Pancreas (tissue), 10 donors: ENCODE measurements at regions not wholly inside any gene's neighbourhood (a gene's known extent, or its start where the extent isn't known, plus 50 kb on each side); places are given as distances from the start of the nearest gene placed in this dataset.
"Not testable (repeated sequence)": the region's sequence is repeated elsewhere in the genome, so short reads cannot be mapped to it uniquely, and the experiment has no call there.

ENCODE experiments used
- ATAC-seq, 4 donors: fragments of 200-7000 bp; cut with Tn5 transposase; one replicate each; pipeline versions ENCODE4 v1.8.0 to v1.9.1; 2020; ENCODE audit warnings: mild to moderate bottlenecking in 4 of 4, moderate library complexity in 4 of 4
- DNase-seq, 6 donors: peaks; one replicate each; pipeline ENCODE4 v3.0.0-alpha.2; 2020
- FAIRE-seq: peaks from 2 replicates; lab custom pipeline; 2012; peaks lifted over from hg19 to GRCh38; lab: Jason Lieb, UNC
- H3K27ac ChIP-seq, 4 donors: fragments of 200-600 bp; sonication (generic); 1 replicate in 3 of 4; 2 replicates in 1 of 4; pipeline versions ENCODE4 v1.5.0 to v1.8.0; 2020
- H3K27me3 ChIP-seq, 4 donors: fragments of 200-600 bp; one replicate each; pipeline ENCODE4 v1.8.0; 2021
- H3K36me3 ChIP-seq, 3 donors: fragments of 200-600 bp; sonication (generic) in 1 of 3; one replicate each; pipeline versions ENCODE4 v1.5.0 to v1.8.0; 2020 to 2021
- H3K4me1 ChIP-seq, 3 donors: fragments of 200-600 bp; one replicate each; pipeline ENCODE4 v1.8.0; 2021
- H3K4me3 ChIP-seq, 4 donors: fragments of 200-600 bp; sonication (generic) in 2 of 4; one replicate each; pipeline versions ENCODE4 v1.5.0 to v1.8.0; 2020 to 2021
- H3K9me3 ChIP-seq, 4 donors: fragments of 200-600 bp; one replicate each; pipeline ENCODE4 v1.8.0; 2021
- WGBS, 2 donors: extraction: QIAGEN DNeasy Blood & Tissue Kit; methylation state at CpG; one replicate each; pipeline ENCODE4 v1.1.7; 2013; 5-methylcytosine and 5-hydroxymethylcytosine counted together
- intact Hi-C, 3 donors: fragments of 100-400 bp; cut with DNase I; formaldehyde crosslinking; loops; one replicate each; pipeline versions ENCODE4 v1.11.1 to v1.14.2; 2022
- TF ChIP-seq, protein P1 (sequence below), 4 donors: fragments of 200-600 bp; sonication (generic) in 3 of 4; IDR thresholded peaks; one replicate each; pipeline versions ENCODE4 v1.5.0 to v1.8.0; 2021; ENCODE audit warnings: antibody characterized with exemption in 4 of 4
- donor health status: healthy with polysubstance abuse.
- donor health status: DM: no; HTN: no; CAD: no; lungs with moderate emphysema.
- donor health status: DM: no; HTN: no; CAD: no.
- donor health status: control.
- donor health status: control.
- donor health status: Bipolar disorder and iron deficiency.
- donor health status: DM: yes; HTN: yes; CAD: no.
- donor health status: DM: no; HTN: no; CAD: no.
- donor health status: DM: no; HTN: no; CAD: no.
- donor health status: DM: yes; HTN: yes; CAD: no.

DNA sequence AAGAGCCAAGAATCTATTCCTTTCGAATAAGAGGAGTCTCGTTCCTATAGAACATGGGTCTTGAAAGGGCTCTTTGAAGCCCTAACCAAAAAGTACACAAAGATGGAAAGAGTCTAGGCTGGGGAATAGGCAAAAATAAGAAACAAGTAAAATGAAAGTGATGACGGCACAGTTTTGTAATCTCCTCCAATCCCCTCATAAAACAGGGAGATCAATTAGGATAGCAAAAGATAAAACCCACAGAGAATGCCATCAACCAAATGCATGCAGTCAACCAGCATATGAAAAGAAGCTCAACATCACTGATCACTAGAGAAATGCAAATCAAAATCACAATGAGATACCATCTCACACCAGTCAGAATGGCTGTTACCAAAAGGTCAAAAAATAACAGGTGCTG lies 122.4 kb upstream of the LSM14A start:
- no peak for DNase-seq
- no peaks in the 10 kb centered on the region for H3K36me3 ChIP-seq
- H3K27ac ChIP-seq = no peak overlapping the region
- TF ChIP-seq, protein P1, sequence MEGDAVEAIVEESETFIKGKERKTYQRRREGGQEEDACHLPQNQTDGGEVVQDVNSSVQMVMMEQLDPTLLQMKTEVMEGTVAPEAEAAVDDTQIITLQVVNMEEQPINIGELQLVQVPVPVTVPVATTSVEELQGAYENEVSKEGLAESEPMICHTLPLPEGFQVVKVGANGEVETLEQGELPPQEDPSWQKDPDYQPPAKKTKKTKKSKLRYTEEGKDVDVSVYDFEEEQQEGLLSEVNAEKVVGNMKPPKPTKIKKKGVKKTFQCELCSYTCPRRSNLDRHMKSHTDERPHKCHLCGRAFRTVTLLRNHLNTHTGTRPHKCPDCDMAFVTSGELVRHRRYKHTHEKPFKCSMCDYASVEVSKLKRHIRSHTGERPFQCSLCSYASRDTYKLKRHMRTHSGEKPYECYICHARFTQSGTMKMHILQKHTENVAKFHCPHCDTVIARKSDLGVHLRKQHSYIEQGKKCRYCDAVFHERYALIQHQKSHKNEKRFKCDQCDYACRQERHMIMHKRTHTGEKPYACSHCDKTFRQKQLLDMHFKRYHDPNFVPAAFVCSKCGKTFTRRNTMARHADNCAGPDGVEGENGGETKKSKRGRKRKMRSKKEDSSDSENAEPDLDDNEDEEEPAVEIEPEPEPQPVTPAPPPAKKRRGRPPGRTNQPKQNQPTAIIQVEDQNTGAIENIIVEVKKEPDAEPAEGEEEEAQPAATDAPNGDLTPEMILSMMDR (IDR thresholded peaks at IDR 0.05) = no peak
- intact Hi-C loops = loop anchor here in 2 of 3 donors (10.0 kb wide), 2 partner anchors 45 to 95 kb away; no protein-coding TSS in a partner anchor
- H3K9me3 ChIP-seq = no peaks in the 10 kb centered on the region
- ATAC-seq = no peak
- FAIRE-seq = no peak
- no peak overlapping the region for H3K4me3 ChIP-seq
- 58 to 74% methylated on average over 3 of the region's 3 CpGs for WGBS, 2 donors
- H3K27me3 ChIP-seq = no peaks in the 10 kb centered on the region
- H3K4me1 ChIP-seq = no peaks in the 10 kb centered on the region

DNA sequence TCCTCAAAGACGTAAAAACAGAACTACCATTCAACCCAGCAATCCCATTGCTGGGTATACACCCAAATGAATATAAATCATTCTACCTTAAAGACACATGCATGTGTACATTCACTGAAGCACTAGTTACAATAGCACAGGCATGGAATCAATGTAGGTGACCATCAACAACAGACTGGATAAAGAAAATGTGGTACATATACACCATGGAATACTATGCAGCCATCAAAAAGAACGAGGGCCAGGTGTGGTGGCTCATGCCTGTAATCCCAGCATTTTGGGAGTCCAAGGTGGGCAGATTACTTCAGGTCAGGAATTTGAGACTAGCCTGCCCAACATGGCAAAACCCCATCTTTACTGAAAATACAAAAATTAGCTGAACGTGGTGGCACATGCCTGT lies 121.9 kb upstream of the LSM14A start:
- DNase-seq, H3K27ac ChIP-seq, H3K9me3 ChIP-seq, ATAC-seq, H3K27me3 ChIP-seq, H3K4me1 ChIP-seq, H3K4me3 ChIP-seq, FAIRE-seq, H3K36me3 ChIP-seq, intact Hi-C loops: not testable (repeated sequence)
- WGBS, 2 donors = 67 to 77% methylated on average over 3 of the region's 3 CpGs

DNA sequence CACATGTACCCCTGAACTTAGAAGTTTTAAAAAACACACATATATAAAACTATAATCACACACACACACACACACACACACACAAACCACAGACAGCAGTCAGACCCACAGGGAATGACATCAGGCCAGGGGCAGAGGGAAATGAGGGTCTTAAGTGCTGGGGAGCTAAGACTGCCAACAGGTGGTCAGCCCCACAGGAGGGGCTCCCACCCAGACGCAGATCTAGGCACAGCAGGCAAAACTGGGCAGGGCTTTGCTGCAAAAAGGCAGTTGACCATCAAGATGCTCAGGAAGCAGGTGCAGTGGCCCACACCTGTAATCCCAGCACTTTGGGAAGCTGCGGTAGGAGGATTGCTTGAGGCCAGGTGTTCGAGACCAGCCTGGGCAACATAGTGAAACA lies 121.0 kb upstream of the LSM14A start:
- ATAC-seq (no peak), DNase-seq (no peak), FAIRE-seq (no peak)
- H3K4me3 ChIP-seq = no peak overlapping the region
- intact Hi-C loops = no loop called here
- TF ChIP-seq, protein P1 (IDR thresholded peaks at IDR 0.05) = no peak
- no peaks in the 10 kb centered on the region for H3K27me3 ChIP-seq
- no peak overlapping the region for H3K27ac ChIP-seq
- no peaks in the 10 kb centered on the region for H3K4me1 ChIP-seq
- WGBS, 2 donors = 70 to 86% methylated on average over 3 of the region's 3 CpGs
- no peaks in the 10 kb centered on the region for H3K9me3 ChIP-seq
- no peaks in the 10 kb centered on the region for H3K36me3 ChIP-seq

DNA sequence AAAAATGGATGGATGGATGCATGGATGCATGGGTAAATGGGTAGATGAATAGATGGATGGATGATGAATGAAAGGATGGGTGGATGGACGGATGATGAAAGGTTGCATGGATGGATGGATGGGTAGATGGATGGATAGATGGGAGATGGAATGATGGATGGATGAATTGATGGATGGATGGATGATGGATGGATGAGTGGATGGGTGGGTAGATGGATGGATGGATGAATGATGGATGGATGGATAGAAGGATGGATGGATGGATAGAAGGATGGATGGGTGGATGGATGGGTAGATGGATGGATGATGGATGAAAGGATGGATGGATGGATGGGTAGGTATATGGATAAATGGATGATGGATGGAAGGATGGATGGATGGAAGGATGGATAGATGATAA lies 115.1 kb upstream of the LSM14A start:
- FAIRE-seq (no peak), ATAC-seq (no peak), DNase-seq (no peak)
- H3K27ac ChIP-seq = no peak overlapping the region
- TF ChIP-seq, protein P1 (IDR thresholded peaks at IDR 0.05) = no peak
- 70 to 71% methylated on average over 1 of the region's 1 CpG for WGBS, 2 donors
- H3K9me3 ChIP-seq = no peaks in the 10 kb centered on the region
- H3K27me3 ChIP-seq = no peaks in the 10 kb centered on the region
- H3K4me3 ChIP-seq = no peak overlapping the region
- H3K4me1 ChIP-seq = no peaks in the 10 kb centered on the region
- intact Hi-C loops = no loop called here
- H3K36me3 ChIP-seq = no peaks in the 10 kb centered on the region

DNA sequence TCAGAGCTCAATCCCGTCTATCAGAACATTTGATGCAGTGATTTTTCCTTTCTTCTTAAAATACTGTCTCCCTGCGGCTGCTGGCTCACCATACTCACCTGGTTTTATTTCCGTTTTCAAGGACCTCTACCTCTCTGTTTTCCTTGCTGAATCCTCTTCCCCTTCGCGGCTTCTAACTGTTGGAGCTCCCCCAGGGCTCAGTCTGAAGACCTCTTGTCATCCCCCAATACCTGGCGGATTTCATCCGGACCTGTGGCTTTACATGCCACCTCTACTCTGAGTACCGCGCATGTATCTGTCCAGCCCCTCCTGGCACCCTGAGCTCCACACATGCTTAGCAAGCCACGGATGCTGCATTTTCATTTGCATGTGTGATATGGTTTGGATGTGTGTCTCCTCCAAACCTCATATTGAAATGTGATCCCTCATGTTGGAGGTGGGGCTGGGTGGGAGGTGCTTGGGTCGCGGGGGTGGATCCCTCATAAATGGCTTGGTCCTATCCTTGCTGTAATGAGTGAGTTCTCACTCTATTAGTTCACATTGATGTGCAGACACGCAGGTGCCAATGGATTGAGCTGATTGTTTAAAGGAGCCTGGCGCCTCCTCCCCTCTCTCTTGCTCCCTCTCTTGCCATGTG lies 106.2 kb upstream of the LSM14A start:
- ATAC-seq (no peak), FAIRE-seq (no peak), DNase-seq (no peak)
- Histone ChIP-seq H3K4me1 (no peaks in the 10 kb centered on the region), H3K27ac (no peak overlapping the region), H3K4me3 (no peak overlapping the region), H3K27me3 (no peaks in the 10 kb centered on the region), H3K36me3 (no peaks in the 10 kb centered on the region), H3K9me3 (no peaks in the 10 kb centered on the region)
- intact Hi-C loops = no loop called here
- 23 to 33% methylated on average over 14 of the region's 14 CpGs for WGBS, 2 donors
- TF ChIP-seq, protein P1 (IDR thresholded peaks at IDR 0.05) = no peak
